HG03342 (cell line): ENCODE measurements at regions not wholly inside any gene's neighbourhood (a gene's known extent, or its start where the extent isn't known, plus 50 kb on each side); places are given as distances from the start of the nearest gene placed in this dataset.

Source experiments
- ATAC-seq: cut with Tn5 transposase; IDR thresholded peaks from one replicate; pipeline ENCODE4 v1.9.1; 2021; ENCODE audit warnings: mild to moderate bottlenecking, moderate library complexity; ENCODE audit not compliant: unreplicated experiment

- no peak for ATAC-seq
Observed at GRCh38 chr6:113511100-113511499, 346.0 kb upstream of the MARCKS start.

DNA sequence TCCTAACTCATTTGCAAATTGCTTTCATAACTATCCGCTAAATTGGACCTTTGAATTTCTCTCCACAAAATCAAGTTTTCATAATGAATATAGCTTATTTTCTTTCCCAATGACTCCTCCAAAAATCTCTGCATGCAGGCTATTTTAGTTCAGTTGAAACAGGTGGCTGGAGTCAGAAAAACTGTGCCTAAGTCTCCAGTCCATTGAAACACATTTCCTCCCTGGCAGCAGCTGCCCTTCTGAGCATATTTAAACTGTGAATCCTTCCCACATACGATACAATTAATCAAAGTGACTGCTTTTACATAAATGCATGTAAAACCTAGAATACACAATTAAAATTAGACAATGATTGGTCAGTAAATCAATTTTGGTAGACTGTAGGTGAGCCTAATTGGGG lies 344.6 kb upstream of the MARCKS start:
- ATAC-seq = no peak

- no peak for ATAC-seq
Observed at GRCh38 chr6:113513086-113513485, 344.1 kb upstream of the MARCKS start.

DNA sequence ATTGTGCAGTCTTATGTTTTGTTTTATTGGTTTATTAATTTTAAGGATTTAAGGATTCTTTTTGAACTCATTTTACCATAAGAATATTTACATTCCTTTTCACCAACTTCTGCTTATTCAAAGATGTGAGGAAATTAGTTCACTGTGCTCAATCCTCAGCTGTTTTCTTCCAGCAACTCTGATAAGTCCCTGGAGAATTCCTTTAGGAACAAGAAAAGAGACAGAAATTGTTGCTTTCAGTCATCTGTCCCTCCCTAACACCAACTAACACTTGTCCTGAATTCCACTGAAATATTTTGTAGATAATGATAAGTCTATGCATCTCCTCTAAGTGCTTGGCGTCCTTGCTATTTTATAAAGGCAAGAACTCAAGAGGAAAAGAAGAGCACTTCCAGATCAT lies 334.8 kb upstream of the MARCKS start:
- ATAC-seq = no peak

- ATAC-seq = no peak
Observed at GRCh38 chr6:113524826-113525225, 332.3 kb upstream of the MARCKS start.

DNA sequence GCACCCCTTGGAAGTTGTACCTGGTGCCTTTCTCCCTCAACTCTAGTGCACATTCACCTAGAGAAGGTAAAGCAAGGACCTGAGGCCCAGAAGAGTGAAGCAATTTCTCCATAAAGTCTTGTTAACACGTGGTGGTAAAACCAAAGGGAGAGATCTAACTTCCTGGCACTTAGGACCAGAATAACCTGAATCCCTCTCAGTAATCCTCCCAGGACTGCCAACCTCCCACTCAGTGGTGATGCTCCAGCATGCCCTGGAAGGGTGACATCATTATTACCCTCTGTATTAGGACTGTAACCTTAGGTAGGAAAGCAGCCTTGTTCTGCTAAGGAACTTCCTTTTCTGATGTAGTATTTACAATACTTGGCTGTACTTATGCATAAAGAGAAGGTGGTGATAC lies 330.6 kb upstream of the MARCKS start:
- ATAC-seq = no peak

DNA sequence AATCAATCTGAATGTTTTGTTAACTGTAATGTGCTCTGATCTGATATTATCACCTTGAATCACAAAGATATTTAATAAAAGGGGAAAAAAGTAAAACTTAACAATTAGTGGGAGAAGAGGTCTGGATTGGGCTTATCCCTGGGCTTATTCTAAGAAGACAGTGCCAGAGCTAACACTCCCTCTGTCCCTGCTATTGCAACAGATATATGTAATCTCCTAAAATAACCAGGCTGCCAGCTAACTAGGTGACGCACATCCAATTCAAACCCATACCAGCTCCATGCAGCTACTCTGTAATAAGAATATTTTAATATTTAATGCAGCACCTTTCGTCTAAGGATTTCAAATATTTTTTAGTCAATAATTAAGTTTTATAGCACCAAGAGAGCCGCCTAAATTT lies 330.1 kb upstream of the MARCKS start:
- ATAC-seq = no peak

DNA sequence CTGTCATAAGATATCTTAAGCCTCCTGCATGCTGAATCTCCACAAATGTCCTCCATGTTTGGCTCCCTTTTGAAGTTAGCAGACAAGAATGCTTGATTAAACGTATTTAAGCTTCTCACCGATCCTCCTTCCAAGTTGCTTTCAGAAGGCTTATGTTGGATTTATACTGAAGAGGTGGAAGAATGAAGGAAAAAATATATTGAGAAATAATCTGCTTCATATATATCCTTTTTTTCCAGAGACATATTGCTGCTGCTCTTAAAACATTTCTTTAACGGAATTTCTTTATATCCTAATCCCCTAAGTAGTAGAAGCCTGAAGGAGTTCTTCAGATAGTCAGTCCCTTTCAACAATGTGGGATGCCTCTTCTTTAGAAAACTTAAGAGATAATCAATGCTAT lies 329.0 kb upstream of the MARCKS start:
- no peak for ATAC-seq

- no peak for ATAC-seq
Observed at GRCh38 chr6:113529196-113529595, 327.9 kb upstream of the MARCKS start.

- ATAC-seq = no peak
Observed at GRCh38 chr6:113529879-113530278, 327.3 kb upstream of the MARCKS start.

- ATAC-seq = no peak
Observed at GRCh38 chr6:113530769-113531168, 326.4 kb upstream of the MARCKS start.

DNA sequence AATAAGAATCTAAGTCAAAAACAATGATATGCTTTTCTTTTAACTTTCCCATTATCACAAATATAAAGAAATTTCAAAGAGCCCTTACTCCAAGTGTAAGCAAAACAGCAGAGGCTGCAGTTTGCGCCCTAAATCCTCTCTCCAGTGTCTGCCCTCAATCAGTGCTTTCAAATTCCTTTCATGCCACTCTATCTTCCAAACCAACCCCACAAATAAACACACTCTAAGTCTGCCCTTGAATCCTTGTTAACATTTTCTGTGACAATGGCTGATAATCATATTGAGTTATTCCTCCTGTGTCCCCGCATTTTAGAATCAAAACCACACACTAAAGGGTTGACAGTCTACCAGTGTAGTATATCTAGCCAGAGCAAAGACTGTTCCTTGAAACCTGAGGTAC lies 317.9 kb upstream of the MARCKS start:
- no peak for ATAC-seq

DNA sequence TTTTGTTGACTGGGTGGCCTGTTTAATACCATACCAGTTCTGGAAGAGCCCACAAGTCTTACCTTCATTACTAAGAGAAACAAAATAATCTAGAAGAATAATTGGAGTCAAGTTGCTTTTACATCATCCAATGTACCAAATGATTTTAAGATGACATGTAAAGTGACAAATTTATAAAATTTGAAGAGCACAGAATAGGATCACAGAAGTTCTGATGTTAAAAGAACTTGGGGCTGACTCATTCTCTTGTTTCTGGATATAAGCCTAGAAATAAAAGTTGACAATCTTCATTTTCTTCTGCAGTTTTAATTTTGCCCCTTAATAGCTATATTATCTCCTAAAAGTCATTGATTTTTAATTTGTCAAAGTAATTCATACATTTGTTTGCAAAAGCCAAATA lies 317.5 kb upstream of the MARCKS start:
- no peak for ATAC-seq

GRCh38 chr6:113540466-113540865 lies 316.7 kb upstream of the MARCKS start:
- ATAC-seq = no peak

- no peak for ATAC-seq
Observed at GRCh38 chr6:113551168-113551567, 306.0 kb upstream of the MARCKS start.

- ATAC-seq = no peak
Observed at GRCh38 chr6:113556775-113557174, 300.4 kb upstream of the MARCKS start.

- no peak for ATAC-seq
Observed at GRCh38 chr6:113558431-113558830, 298.7 kb upstream of the MARCKS start.

GRCh38 chr6:113558966-113559365 lies 298.2 kb upstream of the MARCKS start:
- ATAC-seq = no peak

DNA sequence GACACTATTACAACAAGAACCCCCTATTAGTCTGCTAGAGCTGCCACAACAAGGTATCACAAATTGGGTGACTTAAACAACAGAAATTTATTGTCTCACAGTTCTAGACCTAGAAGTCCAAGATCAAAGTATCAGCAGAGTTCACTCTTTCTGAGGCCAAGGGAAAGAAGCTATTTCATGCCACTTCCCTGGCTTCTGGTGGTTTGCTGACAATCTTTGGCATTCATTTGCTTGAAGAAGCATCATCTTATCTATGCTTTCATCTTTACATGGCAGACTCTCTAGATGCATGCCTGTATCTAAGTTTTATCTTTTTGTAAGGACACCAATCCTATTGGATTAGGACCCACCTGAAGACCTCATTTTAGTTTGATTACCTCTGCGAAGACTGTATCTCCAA lies 296.8 kb upstream of the MARCKS start:
- no peak for ATAC-seq

GRCh38 chr6:113560908-113561307 lies 296.2 kb upstream of the MARCKS start:
- no peak for ATAC-seq

- ATAC-seq = no peak
Observed at GRCh38 chr6:113562248-113562647, 294.9 kb upstream of the MARCKS start.

DNA sequence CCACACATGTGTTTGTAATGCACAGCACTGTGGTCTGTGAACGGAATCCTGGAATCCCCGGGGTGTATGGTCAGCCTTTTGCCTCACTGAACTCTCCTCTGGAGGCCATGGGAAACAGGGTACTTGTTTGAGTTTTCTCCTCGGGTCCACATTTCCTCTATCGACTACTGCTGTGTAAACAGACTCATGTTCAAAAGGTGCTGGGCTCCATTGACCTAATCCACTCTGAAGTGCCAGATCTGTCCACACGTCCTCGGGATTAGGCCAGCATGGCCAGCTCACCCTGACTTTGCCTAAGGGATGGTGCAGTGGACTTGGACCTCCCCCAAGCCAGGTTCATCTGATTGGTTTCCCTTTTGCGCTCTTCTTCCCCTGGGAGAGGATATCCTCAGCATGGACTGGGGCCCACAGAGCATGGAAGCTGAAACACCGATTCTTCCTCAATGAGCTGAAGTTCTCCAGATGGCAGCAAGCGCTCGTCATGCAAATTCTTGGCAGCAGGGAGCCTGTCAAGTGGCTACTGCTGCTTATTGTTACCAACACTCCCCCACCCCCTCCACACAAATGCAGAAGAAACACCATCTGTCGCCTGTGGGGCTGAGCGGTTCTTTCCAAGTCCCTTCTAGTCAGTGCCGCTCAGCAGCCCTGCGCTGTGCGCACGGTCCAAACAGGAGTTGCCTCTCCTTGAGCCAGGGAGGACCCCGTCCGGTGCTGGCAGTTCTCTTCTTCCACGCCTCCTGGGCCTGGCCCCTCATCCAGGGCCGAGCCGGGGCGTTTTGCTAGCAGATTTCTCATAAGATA lies 292.6 kb upstream of the MARCKS start:
- peak; percentile 84 for ATAC-seq

GRCh38 chr6:113565306-113565705 lies 291.8 kb upstream of the MARCKS start:
- ATAC-seq = no peak
